A549 (cell line): ENCODE measurements at regions not wholly inside any gene's neighbourhood (a gene's known extent, or its start where the extent isn't known, plus 50 kb on each side); places are given as distances from the start of the nearest gene placed in this dataset.

ENCODE experiments used
- ATAC-seq, 2 experiments: fragments of 200-7000 bp in 1 of 2; fragments of >200 bp in 1 of 2; cut with Nextera tagmentation in 1 of 2; cut with Tn5 transposase in 1 of 2; 3 replicates each; pipeline versions ENCODE4 v1.8.0 to v1.9.1; 2018 to 2020; ENCODE audit warnings: mild to moderate bottlenecking in 1 of 2, moderate library complexity in 1 of 2
- CTCF ChIA-PET: fragments of 300-600 bp; sonication (Branson Sonifier 250); formaldehyde crosslinking; extraction: SDS; loops from one replicate; lab custom pipeline; 2021; ENCODE audit warnings: antibody characterized with exemption, inconsistent platforms; lab: Yijun Ruan, JAX
- POLR2A ChIA-PET: fragments of 350-600 bp; formaldehyde crosslinking; extraction: SDS; loops from one replicate; lab custom pipeline; 2021; ENCODE audit warnings: antibody characterized with exemption, inconsistent platforms; lab: Yijun Ruan, JAX
- DNase-seq, 2 experiments: peaks; one replicate each; pipeline versions ENCODE4 v3.0.0 to v3.0.0-alpha.2; 2011 to 2016; ENCODE audit warnings: low read depth in 1 of 2, low spot score in 1 of 2
- FAIRE-seq: peaks from 2 replicates; lab custom pipeline; 2011; peaks lifted over from hg19 to GRCh38; lab: Jason Lieb, UNC
- H3K27ac ChIP-seq, 2 experiments: fragments of >200 bp; sonication (Bioruptor Twin); formaldehyde crosslinking; 3 replicates each; pipeline ENCODE4 v1.5.1; 2016 to 2017
- H3K4me1 ChIP-seq: fragments of >200 bp; sonication (Bioruptor Twin); formaldehyde crosslinking; 3 replicates; pipeline ENCODE4 v1.6.1; 2016
- H3K4me2 ChIP-seq: fragments of >200 bp; sonication (Bioruptor Twin); formaldehyde crosslinking; 3 replicates; pipeline ENCODE4 v1.6.1; 2016
- H3K4me3 ChIP-seq: fragments of >200 bp; sonication (Bioruptor Twin); formaldehyde crosslinking; 3 replicates; pipeline ENCODE4 v1.5.1; 2016
- H3K9me3 ChIP-seq: fragments of >200 bp; sonication (Bioruptor Twin); formaldehyde crosslinking; 3 replicates; pipeline ENCODE4 v1.6.1; 2016
- EHMT2 ChIP-seq: fragments of 200-600 bp; sonication (generic); IDR thresholded peaks from 2 replicates; pipeline ENCODE4 v1.6.1; 2016; ENCODE audit warnings: antibody characterized with exemption, low read depth, mild to moderate bottlenecking, moderate library complexity
- ESRRA ChIP-seq: fragments of 150-350 bp; IDR thresholded peaks from 2 replicates; pipeline ENCODE4 v1.6.1; 2014; ENCODE audit warnings: mild to moderate bottlenecking, low read length, borderline replicate concordance
- FOSB ChIP-seq: fragments of 250-450 bp; sonication (Bioruptor Pico); IDR thresholded peaks from 2 replicates; pipeline ENCODE4 v1.5.0; 2020; ENCODE audit warnings: mild to moderate bottlenecking, moderate library complexity
- HDAC2 ChIP-seq: fragments of 200-600 bp; sonication (generic); IDR thresholded peaks from 2 replicates; pipeline ENCODE4 v1.6.1; 2016
- HEYL ChIP-seq: fragments of 250-450 bp; sonication (Bioruptor Pico); IDR thresholded peaks from 2 replicates; pipeline ENCODE4 v1.8.0; 2021; ENCODE audit warnings: mild to moderate bottlenecking, moderate library complexity
- KDM1A ChIP-seq: fragments of 200-600 bp; sonication (generic); IDR thresholded peaks from 2 replicates; pipeline ENCODE4 v1.6.1; 2016; ENCODE audit warnings: low read depth, mild to moderate bottlenecking
- KDM5A ChIP-seq: fragments of 200-600 bp; sonication (generic); IDR thresholded peaks from 2 replicates; pipeline ENCODE4 v1.6.1; 2016; ENCODE audit warnings: antibody characterized with exemption, mild to moderate bottlenecking
- MAX ChIP-seq: IDR thresholded peaks from 2 replicates; pipeline ENCODE4 v1.6.1; 2012
- NR3C1 ChIP-seq: fragments of >200 bp; sonication (Bioruptor Twin); formaldehyde crosslinking; IDR thresholded peaks from 3 replicates; pipeline ENCODE4 v1.6.1; 2017
- PBX3 ChIP-seq: IDR thresholded peaks from 2 replicates; pipeline ENCODE4 v1.6.1; 2012
- POLR2AphosphoS2 ChIP-seq: conservative IDR thresholded peaks from 2 replicates; pipeline ENCODE4 v1.6.1; 2012; ENCODE audit warnings: low read length, improper control_type of control experiment, inconsistent platforms
- RCOR1 ChIP-seq: fragments of 150-350 bp; IDR thresholded peaks from 2 replicates; pipeline ENCODE4 v1.6.1; 2014; ENCODE audit warnings: antibody characterized with exemption, low read length, low read depth
- REST ChIP-seq: fragments of 200-600 bp; sonication (generic); IDR thresholded peaks from 2 replicates; pipeline ENCODE4 v1.6.1; 2016; ENCODE audit warnings: antibody characterized with exemption, mild to moderate bottlenecking, moderate library complexity
- RFX5 ChIP-seq: fragments of 450-650 bp; IDR thresholded peaks from 2 replicates; pipeline ENCODE4 v1.7.1; 2014; ENCODE audit warnings: antibody characterized with exemption, mild to moderate bottlenecking, moderate library complexity
- RNF2 ChIP-seq: fragments of 200-600 bp; sonication (generic); IDR thresholded peaks from 2 replicates; pipeline ENCODE4 v1.6.1; 2016; ENCODE audit warnings: low read depth, mild to moderate bottlenecking, antibody characterized with exemption, moderate library complexity, borderline replicate concordance
- SMC3 ChIP-seq: fragments of >200 bp; sonication (Bioruptor Twin); formaldehyde crosslinking; IDR thresholded peaks from 3 replicates; pipeline ENCODE4 v1.6.1; 2018; ENCODE audit warnings: inconsistent platforms
- SREBF2 ChIP-seq: fragments of 450-650 bp; IDR thresholded peaks from 2 replicates; pipeline ENCODE4 v1.6.1; 2014; ENCODE audit warnings: mild to moderate bottlenecking, moderate library complexity
- TFCP2L1 ChIP-seq: fragments of 250-450 bp; sonication (Bioruptor Pico); IDR thresholded peaks from 2 replicates; pipeline ENCODE4 v1.5.0; 2021; ENCODE audit warnings: mild to moderate bottlenecking
- USF2 ChIP-seq: fragments of 450-650 bp; IDR thresholded peaks from 2 replicates; pipeline ENCODE4 v1.6.1; 2014; ENCODE audit warnings: antibody characterized with exemption
- ZSCAN20 ChIP-seq: fragments of 250-450 bp; sonication (Bioruptor Pico); IDR thresholded peaks from 2 replicates; pipeline ENCODE4 v1.8.0; 2022; ENCODE audit warnings: mild to moderate bottlenecking, moderate library complexity
- WGBS: methylation state at CpG from one replicate; pipeline ENCODE4 v1.1.6; 2017; ENCODE audit errors: missing lambda C conversion rate; 5-methylcytosine and 5-hydroxymethylcytosine counted together

GRCh38 chr22:47780281-47780875 is 1017.9 kb downstream of the TBC1D22A start:
- TF ChIP-seq RNF2: no peak
- TF ChIP-seq KDM5A: no peak
- TF ChIP-seq FOSB (CRISPR knock-in tag): no peak
- no peak for TF ChIP-seq SMC3
- no peak for TF ChIP-seq ZSCAN20 (CRISPR knock-in tag)
- no peak for TF ChIP-seq USF2
- TF ChIP-seq TFCP2L1 (CRISPR knock-in tag): no peak
- no peak for TF ChIP-seq NR3C1
- TF ChIP-seq REST: no peak
- TF ChIP-seq PBX3: no peak
- no peak for TF ChIP-seq SREBF2
- TF ChIP-seq POLR2AphosphoS2: no peak
- no peak for TF ChIP-seq EHMT2
- no peak for TF ChIP-seq MAX
- TF ChIP-seq KDM1A: no peak
- no peak for TF ChIP-seq HDAC2
- no peak for TF ChIP-seq HEYL (CRISPR knock-in tag)
- no peak for TF ChIP-seq RCOR1
- no peak for TF ChIP-seq RFX5
- no peak for TF ChIP-seq ESRRA
- TF ChIP-seq, all 56 proteins: peak for 0
- Histone ChIP-seq H3K27ac (no peak overlapping the region), H3K4me1 (no peaks in the 10 kb centered on the region), H3K4me2 (no peak overlapping the region), H3K4me3 (no peak overlapping the region), H3K9me3 (0 out of 3 replicates have a peak, but pooled peaks cover 2% of the 10 kb centered on the region)
- ATAC-seq (no peak), FAIRE-seq (no peak), DNase-seq (no peak)
- ChIA-PET CTCF (no interaction called here), POLR2A (no interaction called here)
- WGBS: 66% methylated on average over 11 of the region's 14 CpGs

GRCh38 chr22:47779474-47779873 is 1017.0 kb downstream of the TBC1D22A start:
- no peak for DNase-seq
- CTCF ChIA-PET: no interaction called here
- H3K27ac ChIP-seq: no peak overlapping the region
- TF ChIP-seq POLR2AphosphoS2: no peak
- TF ChIP-seq, all 56 proteins: peak for 0
- FAIRE-seq (no peak), ATAC-seq (no peak)
- no peaks in the 10 kb centered on the region for H3K4me1 ChIP-seq
- 61% methylated on average over 6 of the region's 7 CpGs for WGBS
- POLR2A ChIA-PET: no interaction called here
- 0 out of 3 replicates have a peak, but pooled peaks cover under 1% of the 10 kb centered on the region for H3K9me3 ChIP-seq
- no peak overlapping the region for H3K4me3 ChIP-seq
- H3K4me2 ChIP-seq: no peak overlapping the region
